Stimulated activated CD8-positive, alpha-beta memory T cell treated with anti-CD3 and anti-CD28 coated beads, Interleukin-4, amount 100 ng/mL, for 4 hours (primary cell): ENCODE measurements at regions not wholly inside any gene's neighbourhood (a gene's known extent, or its start where the extent isn't known, plus 50 kb on each side); places are given as distances from the start of the nearest gene placed in this dataset.

Source experiments
- DNase-seq, 2 donors: peaks; one replicate each; pipeline ENCODE4 v3.0.0-alpha.2; 2020; ENCODE audit warnings: low read depth in 2 of 2, low spot score in 1 of 2

GRCh38 chr5:167871091-167871490 lies 420.4 kb upstream of the WWC1 start:
- no peak for DNase-seq

- DNase-seq = no peak
These were observed 418.7 kb upstream of the WWC1 start for GRCh38 chr5:167872791-167873190.

- no peak for DNase-seq
These were observed 414.2 kb upstream of the WWC1 start for GRCh38 chr5:167877114-167877722.

GRCh38 chr5:167877924-167878323 lies 413.5 kb upstream of the WWC1 start:
- no peak for DNase-seq

GRCh38 chr5:167880420-167880819 lies 411.0 kb upstream of the WWC1 start:
- no peak for DNase-seq

GRCh38 chr5:167881041-167881440 lies 410.4 kb upstream of the WWC1 start:
- DNase-seq = no peak

GRCh38 chr5:167886196-167886595 lies 405.2 kb upstream of the WWC1 start:
- no peak for DNase-seq

- no peak for DNase-seq
These were observed 403.1 kb upstream of the WWC1 start for GRCh38 chr5:167888393-167888792.

- DNase-seq = no peak
These were observed 402.2 kb upstream of the WWC1 start for GRCh38 chr5:167889276-167889675.

GRCh38 chr5:167892352-167893115 lies 398.9 kb upstream of the WWC1 start:
- DNase-seq = no peak

- DNase-seq = no peak
These were observed 398.2 kb upstream of the WWC1 start for GRCh38 chr5:167893271-167893670.

- DNase-seq = no peak
These were observed 396.6 kb upstream of the WWC1 start for GRCh38 chr5:167894631-167895472.

GRCh38 chr5:167895899-167896659 lies 395.4 kb upstream of the WWC1 start:
- no peak for DNase-seq

GRCh38 chr5:167896814-167897213 lies 394.6 kb upstream of the WWC1 start:
- DNase-seq = no peak

GRCh38 chr5:167897371-167897770 lies 394.1 kb upstream of the WWC1 start:
- DNase-seq = no peak

- DNase-seq = no peak
These were observed 392.9 kb upstream of the WWC1 start for GRCh38 chr5:167898361-167899042.

- no peak for DNase-seq
These were observed 391.9 kb upstream of the WWC1 start for GRCh38 chr5:167899490-167900070.

- DNase-seq = no peak
These were observed 391.0 kb upstream of the WWC1 start for GRCh38 chr5:167900340-167900935.

- no peak for DNase-seq
These were observed 389.1 kb upstream of the WWC1 start for GRCh38 chr5:167902298-167902697.

GRCh38 chr5:167903243-167903642 lies 388.2 kb upstream of the WWC1 start:
- no peak for DNase-seq
